KMS-11 (cell line): ENCODE measurements at regions not wholly inside any gene's neighbourhood (a gene's known extent, or its start where the extent isn't known, plus 50 kb on each side); places are given as distances from the start of the nearest gene placed in this dataset.

Experiments used
- H2AFZ ChIP-seq: fragments of 200-600 bp; sonication (generic); 2 replicates; pipeline ENCODE4 v1.6.1; 2016; ENCODE audit warnings: antibody characterized with exemption, mixed run types, low read depth
- H3K27ac ChIP-seq: fragments of 200-600 bp; sonication (generic); 2 replicates; pipeline ENCODE4 v1.6.1; 2016; ENCODE audit warnings: mild to moderate bottlenecking, mixed run types
- H3K27me3 ChIP-seq: fragments of 200-600 bp; sonication (generic); 2 replicates; pipeline ENCODE4 v1.6.1; 2017; ENCODE audit warnings: mild to moderate bottlenecking, low read depth, mixed run types, moderate library complexity; ENCODE audit not compliant: insufficient read depth
- H3K36me3 ChIP-seq: fragments of 200-600 bp; sonication (generic); 2 replicates; pipeline ENCODE4 v1.6.1; 2017; ENCODE audit warnings: mild to moderate bottlenecking, mixed run types; ENCODE audit not compliant: insufficient read depth
- H3K4me1 ChIP-seq: fragments of 200-600 bp; sonication (generic); 2 replicates; pipeline ENCODE4 v1.6.1; 2016; ENCODE audit warnings: mild to moderate bottlenecking, low read depth, mixed run types; ENCODE audit not compliant: poor library complexity, severe bottlenecking
- H3K4me2 ChIP-seq: fragments of 200-600 bp; sonication (generic); 2 replicates; pipeline ENCODE4 v1.7.0; 2016; ENCODE audit warnings: mild to moderate bottlenecking, mixed run types
- H3K4me3 ChIP-seq: fragments of 200-600 bp; sonication (generic); IDR thresholded peaks from 2 replicates; pipeline ENCODE4 v1.6.1; 2017; ENCODE audit warnings: low read depth, low read length, mixed read lengths; ENCODE audit not compliant: insufficient read depth
- H3K79me2 ChIP-seq: fragments of 200-600 bp; sonication (generic); 2 replicates; pipeline ENCODE4 v1.6.1; 2016; ENCODE audit warnings: low read depth, mixed run types; ENCODE audit not compliant: insufficient read depth
- H3K9ac ChIP-seq: fragments of 200-600 bp; sonication (generic); 2 replicates; pipeline ENCODE4 v1.6.1; 2016; ENCODE audit warnings: mild to moderate bottlenecking, mixed run types
- H4K20me1 ChIP-seq: fragments of 200-600 bp; sonication (generic); 2 replicates; pipeline ENCODE4 v1.6.1; 2016; ENCODE audit warnings: mild to moderate bottlenecking, mixed run types; ENCODE audit not compliant: insufficient read depth
- CTCF ChIP-seq: fragments of 200-600 bp; sonication (generic); conservative IDR thresholded peaks from 2 replicates; pipeline ENCODE4 v1.6.1; 2017; ENCODE audit warnings: low read depth, mild to moderate bottlenecking, antibody characterized with exemption, low read length, moderate library complexity, mixed read lengths

- H3K27me3 ChIP-seq, result peaks cover 15% of the 10 kb centered on the region
- H3K4me2 ChIP-seq, result no peak overlapping the region
- H3K4me1 ChIP-seq, result no peaks in the 10 kb centered on the region
- TF ChIP-seq CTCF, result no peak
- no peak overlapping the region for H3K4me3 ChIP-seq
- H3K79me2 ChIP-seq, result no peaks in the 10 kb centered on the region
- H3K36me3 ChIP-seq, result no peaks in the 10 kb centered on the region
- H2AFZ ChIP-seq, result no peak overlapping the region
- H3K9ac ChIP-seq, result no peak overlapping the region
- no peak overlapping the region for H3K27ac ChIP-seq
- no peaks in the 10 kb centered on the region for H4K20me1 ChIP-seq
Measured at GRCh38 chr7:392822-393221, 102.9 kb downstream of the FOXL3 start.

DNA sequence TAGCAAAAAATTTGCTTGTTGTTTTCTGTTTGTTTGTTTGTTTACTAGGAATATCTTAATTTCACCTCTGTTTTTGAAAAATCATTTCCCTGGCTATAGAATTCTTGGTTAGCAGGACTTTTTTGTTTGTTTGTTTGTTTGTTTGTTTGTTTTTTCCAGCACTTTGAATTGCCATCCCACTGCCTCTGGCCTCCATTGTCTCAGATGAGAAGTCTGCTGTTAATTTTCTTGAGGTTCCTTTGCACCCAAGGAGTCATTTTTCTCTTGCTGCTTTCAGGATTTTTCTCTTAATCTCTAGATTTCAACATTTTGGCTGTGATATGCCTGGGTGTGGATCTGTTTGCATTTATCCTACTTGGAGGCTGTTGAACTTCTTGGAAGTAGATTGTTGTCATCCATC, 105.7 kb downstream of the FOXL3 start:
- TF ChIP-seq CTCF, result no peak
- no peak overlapping the region for H2AFZ ChIP-seq
- H3K27ac ChIP-seq, result no peak overlapping the region
- no peaks in the 10 kb centered on the region for H4K20me1 ChIP-seq
- H3K36me3 ChIP-seq, result no peaks in the 10 kb centered on the region
- H3K4me3 ChIP-seq, result no peak overlapping the region
- no peaks in the 10 kb centered on the region for H3K4me1 ChIP-seq
- no peak overlapping the region for H3K4me2 ChIP-seq
- peaks cover 5% of the 10 kb centered on the region; the same call in 1 of the 2 replicates for H3K27me3 ChIP-seq
- H3K79me2 ChIP-seq, result no peaks in the 10 kb centered on the region
- H3K9ac ChIP-seq, result no peak overlapping the region

DNA sequence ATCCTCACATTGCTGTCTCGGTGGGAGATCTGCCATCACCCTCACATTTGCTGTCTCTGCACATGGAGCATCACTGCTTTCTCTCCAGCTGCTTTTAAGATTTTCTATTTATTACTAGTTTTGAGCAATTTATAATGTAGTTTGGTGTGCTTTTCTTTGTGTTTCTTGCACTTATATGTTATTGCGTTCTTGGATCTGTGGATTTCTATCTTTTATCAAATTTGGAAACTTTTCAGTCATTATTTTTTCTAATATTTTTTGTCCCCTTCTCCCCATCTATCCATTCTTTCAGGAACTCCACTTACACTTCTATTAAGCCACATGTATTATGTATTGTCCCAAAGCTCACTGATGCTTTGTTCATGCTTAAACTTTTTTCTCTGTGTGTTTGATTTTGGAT, 108.9 kb downstream of the FOXL3 start:
- Histone ChIP-seq H3K27me3 (peaks cover 18% of the 10 kb centered on the region), H3K4me2 (no peak overlapping the region), H3K9ac (no peak overlapping the region), H3K36me3 (no peaks in the 10 kb centered on the region), H2AFZ (no peak overlapping the region), H3K27ac (no peak overlapping the region), H3K4me3 (no peak overlapping the region), H3K4me1 (no peaks in the 10 kb centered on the region), H3K79me2 (no peaks in the 10 kb centered on the region), H4K20me1 (no peaks in the 10 kb centered on the region)
- TF ChIP-seq CTCF, result no peak

DNA sequence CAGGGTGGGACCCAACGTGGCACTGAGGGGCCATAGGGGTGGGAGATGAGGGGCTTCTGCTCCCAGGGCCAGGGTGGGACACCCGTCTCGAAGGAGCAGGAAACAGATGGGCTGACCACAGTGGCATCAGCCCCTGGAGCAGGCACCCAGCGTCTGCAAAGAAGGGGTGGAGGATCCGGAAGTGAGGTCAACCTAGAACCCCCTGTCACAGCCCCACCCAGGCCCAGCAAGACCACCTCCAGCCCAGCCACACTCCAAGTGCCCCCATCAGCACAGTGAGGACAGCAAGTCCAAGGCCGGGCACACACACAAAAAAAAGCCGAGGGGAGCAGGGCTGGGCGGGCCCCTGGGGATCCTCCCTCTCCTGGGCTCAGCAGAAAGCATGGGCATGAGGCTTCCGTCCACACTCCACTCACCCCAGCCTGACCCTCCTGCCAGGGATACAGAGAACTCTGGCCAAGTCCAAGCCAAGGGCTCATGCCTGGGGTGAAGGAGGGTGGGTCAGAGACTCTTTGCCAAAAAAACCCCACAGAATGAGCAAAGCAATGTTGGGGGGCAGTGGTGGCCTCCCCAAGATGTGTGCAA, 111.0 kb downstream of the FOXL3 start:
- H3K36me3 ChIP-seq, result no peaks in the 10 kb centered on the region
- H3K4me3 ChIP-seq, result no peak overlapping the region
- H2AFZ ChIP-seq, result no peak overlapping the region
- H4K20me1 ChIP-seq, result no peaks in the 10 kb centered on the region
- H3K4me2 ChIP-seq, result no peak overlapping the region
- no peaks in the 10 kb centered on the region for H3K79me2 ChIP-seq
- no peak overlapping the region for H3K9ac ChIP-seq
- H3K4me1 ChIP-seq, result no peaks in the 10 kb centered on the region
- peaks cover 39% of the 10 kb centered on the region for H3K27me3 ChIP-seq
- TF ChIP-seq CTCF, result no peak
- H3K27ac ChIP-seq, result no peak overlapping the region
